HG02610 (cell line): ENCODE measurements at regions not wholly inside any gene's neighbourhood (a gene's known extent, or its start where the extent isn't known, plus 50 kb on each side); places are given as distances from the start of the nearest gene placed in this dataset.
"Not testable (repeated sequence)": the region's sequence is repeated elsewhere in the genome, so short reads cannot be mapped to it uniquely, and the experiment has no call there.

Experiments used
- ATAC-seq: cut with Tn5 transposase; IDR thresholded peaks from one replicate; pipeline ENCODE4 v1.9.1; 2021; ENCODE audit warnings: mild to moderate bottlenecking, moderate library complexity; ENCODE audit not compliant: unreplicated experiment

DNA sequence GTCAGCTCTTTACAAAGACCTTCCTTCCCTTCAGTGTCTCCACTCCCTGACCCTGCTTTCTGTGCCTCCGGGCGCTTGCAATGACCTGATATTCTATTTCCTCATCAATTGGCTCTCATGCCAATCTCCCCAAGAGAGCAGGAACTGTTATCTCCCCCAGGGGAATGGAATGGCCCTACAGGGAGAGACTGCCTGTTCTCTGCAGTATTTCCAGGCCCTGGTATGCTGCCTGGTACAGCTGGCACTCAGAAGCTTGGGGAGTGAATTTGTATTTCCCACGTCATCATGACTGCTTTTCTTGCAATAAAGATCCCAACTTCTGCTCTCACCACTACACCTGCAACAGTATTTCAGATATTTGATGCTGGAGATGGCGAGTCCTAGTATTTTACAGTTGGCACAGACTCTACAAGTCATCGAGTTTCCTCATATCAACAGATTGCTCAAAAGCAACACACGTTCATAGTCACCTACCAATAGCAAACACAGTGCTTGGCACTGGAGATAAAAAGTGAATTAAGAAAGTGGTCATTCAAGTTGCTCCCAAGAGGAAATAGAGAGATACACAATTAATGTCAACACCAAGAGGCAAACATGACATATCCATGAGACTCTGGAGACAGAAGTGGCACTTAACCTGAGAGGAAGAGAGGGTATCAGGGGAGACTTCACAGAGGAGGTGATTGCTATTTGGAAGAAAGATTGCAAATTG is 90.5 kb upstream of the EGFL6 start:
- no peak for ATAC-seq

GRCh38 chrX:13476384-13476783 is 93.0 kb upstream of the EGFL6 start:
- ATAC-seq: no peak

GRCh38 chrX:13474164-13474516 is 95.3 kb upstream of the EGFL6 start:
- ATAC-seq: peak; percentile 39

DNA sequence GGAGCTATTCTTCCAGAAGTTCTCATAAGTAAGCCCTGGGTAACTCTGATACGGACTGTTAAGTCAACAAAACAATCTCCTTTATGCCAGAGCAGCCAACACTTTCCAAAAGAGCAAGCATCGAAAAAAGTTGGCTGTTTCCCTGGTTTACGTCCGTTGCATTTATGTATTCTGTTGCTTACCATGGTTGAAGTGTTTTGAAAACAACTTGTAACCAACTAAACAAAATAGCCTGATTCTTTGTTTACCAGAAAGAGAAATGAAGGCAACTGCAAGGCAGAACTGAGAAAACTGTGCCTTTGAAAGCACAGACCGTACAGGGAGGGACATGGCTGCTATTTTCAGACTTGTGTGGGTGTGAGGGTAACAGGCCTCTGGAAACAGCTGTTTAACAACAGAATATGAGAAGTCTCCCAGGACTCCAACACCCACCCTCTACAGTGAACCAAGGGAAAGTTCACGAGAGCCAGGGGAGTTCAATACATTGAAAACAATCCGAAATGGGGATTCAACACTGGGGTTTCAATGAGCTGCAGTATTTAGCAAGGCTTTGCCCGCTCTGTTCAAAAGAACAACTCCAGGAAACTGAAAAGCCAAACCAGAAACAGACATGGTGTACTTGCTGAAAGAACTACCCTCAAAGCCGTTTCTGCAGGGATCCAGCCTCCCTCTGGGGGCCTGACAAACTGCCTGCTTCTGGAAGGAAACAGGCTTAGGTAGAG is 95.8 kb upstream of the EGFL6 start:
- ATAC-seq: peak; percentile 78

DNA sequence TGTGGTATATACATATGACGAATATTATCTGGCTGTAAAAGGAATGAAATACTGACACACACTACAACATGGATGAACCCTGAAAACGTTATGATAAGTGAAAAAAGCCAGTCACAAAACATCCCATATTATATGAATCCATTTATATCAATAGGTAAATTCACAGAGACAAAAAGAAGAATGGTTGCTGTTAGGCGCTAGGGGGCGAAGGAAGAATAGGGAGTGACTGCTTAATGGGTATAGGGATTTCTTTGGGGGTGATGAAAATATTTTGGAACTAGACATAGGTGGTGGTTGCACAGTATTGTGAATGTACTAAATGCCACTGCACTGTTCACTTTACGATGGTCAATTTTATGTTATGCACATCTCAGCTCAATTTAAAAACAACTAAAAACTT is 96.4 kb upstream of the EGFL6 start:
- ATAC-seq: no peak

- ATAC-seq: no peak
Measured at GRCh38 chrX:13471269-13471668, 98.1 kb upstream of the EGFL6 start.

DNA sequence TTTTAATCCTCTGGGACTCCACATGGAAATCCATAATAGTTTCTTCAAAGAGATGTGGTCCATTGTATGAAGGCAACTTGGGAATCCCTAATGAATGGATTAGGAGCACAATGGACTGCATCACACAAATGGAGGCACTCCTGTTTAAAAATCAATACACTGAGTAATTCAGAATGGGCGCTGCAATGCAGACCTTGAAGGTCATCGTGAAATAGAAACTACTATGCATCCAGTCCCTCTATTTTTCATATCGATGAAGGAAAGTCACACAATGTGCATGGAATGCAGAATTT is 98.8 kb upstream of the EGFL6 start:
- ATAC-seq: no peak

DNA sequence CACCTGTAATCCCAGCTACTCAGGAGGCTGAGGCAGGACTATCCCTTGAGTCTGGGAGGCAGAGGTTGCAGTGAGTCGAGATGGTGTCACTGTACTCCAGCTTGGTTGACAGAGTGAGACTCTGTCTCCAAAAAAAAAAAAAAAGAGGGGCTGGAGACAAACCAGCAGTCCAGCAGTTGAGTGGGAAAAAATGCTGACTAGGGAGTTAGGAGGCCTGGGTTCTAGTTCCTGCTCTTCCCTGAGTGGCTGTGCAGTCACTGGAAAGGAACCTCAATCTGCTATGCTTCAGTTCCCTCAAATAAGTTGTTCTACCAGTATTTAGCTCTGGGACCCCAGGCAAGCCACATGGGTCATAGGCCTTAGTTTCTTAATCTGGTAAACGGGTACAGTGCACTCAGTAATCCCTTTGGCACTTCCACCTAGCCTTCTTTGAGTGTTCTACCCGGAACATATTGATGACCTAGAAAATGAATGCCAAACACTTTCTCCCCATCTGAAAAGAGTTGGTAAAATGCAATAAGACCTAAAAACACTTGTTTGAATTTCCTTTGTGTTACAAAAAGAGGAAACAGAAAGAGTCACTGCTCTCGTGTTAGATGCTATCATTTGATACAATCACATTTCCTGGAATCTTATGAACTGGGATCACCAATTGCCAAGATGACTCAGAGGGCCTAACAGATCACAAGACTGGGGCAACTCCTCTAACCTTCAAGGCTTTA is 99.3 kb upstream of the EGFL6 start:
- no peak for ATAC-seq

GRCh38 chrX:13468096-13468495 is 101.3 kb upstream of the EGFL6 start:
- no peak for ATAC-seq

GRCh38 chrX:13467243-13467642 is 102.2 kb upstream of the EGFL6 start:
- no peak for ATAC-seq

DNA sequence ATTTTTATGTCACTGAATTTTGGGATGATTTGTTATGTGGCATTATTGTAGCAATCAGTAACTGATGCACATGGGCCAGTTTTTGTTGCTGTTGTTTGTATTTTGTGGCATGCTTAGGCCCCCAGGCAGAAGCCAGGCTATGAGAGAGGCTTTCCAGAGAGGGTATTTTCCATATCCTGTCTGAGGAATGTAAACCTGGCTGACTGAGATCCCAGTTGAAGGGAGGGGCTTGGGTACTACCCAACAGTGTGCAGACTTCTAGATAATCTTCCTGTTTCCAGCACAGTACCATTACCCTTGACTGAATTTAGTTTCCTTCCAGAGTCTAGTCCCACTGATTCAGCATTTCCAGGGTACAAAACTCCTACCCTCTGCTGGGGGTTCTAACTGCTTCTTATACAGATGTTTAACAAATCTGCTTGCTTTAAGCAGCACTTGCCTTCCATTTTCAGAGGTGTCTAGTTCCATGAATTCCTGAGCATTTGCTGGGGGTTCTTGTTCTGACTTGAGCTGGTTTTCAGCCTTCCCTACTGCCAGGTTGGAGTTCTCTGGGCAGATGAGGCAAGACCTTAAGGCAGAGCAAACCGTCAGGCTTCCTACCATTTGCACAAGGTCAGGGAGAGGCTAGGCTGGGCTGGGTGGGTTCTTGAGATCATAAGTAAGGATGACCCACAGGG is 104.7 kb upstream of the EGFL6 start:
- no peak for ATAC-seq

DNA sequence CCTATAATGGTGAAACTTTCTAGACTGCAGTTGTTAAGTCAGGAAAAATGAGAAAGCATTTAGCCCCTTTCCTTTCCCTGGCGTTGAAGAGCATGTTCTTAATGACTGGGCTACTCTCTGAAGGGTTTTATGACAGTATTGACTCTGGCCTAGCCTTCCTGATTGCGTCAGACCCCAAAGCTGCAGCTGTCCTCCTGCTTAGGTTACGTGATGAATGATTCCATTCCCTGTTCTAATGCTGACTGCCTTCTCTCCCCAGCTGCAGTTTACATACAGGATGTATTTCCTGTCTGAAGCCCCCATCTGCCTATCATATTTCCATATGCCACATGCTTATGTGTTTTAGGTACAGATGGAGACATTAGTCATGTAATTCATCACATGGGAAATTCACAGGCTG is 105.8 kb upstream of the EGFL6 start:
- ATAC-seq: no peak

DNA sequence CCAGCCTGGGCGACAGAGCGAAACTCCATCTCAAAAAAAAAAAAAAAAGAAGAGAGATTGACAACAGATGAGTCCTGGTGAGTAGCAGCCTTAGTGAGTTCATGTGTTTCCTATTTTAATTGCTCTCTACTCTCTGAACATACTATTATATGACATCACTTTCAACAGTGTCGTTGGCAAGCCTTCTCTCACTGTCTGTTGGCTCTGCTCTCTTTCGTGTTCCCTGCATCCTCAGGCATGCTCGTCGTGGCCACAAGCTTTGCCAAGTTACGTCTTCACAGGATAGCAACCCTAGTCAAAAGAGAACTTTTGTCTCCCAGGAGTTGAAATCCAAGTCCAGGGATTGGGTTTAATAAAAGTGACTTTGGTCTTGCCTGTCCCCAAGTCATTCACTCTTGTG is 117.1 kb upstream of the EGFL6 start:
- no peak for ATAC-seq

- no peak for ATAC-seq
Measured at GRCh38 chrX:13449441-13449840, 120.0 kb upstream of the EGFL6 start.

GRCh38 chrX:13448941-13449340 is 120.5 kb upstream of the EGFL6 start:
- ATAC-seq: no peak

- not testable (repeated sequence) for ATAC-seq
Measured at GRCh38 chrX:13441608-13442007, 121.8 kb upstream of the ATXN3L start.

DNA sequence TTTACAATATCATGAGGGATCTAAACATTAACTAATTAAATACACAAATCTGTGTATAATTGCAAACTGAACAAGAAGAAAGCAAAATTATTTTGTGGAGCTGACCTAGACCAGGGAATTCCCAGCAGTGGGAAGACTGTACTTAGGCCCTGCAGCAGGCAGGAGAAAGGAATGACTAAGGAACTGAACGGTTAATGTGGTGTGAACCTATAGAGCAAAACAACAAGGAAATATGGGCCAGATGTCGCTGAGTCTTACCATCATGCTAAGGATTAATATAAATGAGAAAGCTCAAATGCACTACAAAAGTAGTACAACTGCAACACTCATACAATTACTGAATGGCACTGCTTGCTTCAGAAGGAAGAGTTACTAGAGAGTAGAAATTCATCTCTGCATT is 120.3 kb upstream of the ATXN3L start:
- no peak for ATAC-seq

- ATAC-seq: no peak
Measured at GRCh38 chrX:13433298-13433605, 113.4 kb upstream of the ATXN3L start.

DNA sequence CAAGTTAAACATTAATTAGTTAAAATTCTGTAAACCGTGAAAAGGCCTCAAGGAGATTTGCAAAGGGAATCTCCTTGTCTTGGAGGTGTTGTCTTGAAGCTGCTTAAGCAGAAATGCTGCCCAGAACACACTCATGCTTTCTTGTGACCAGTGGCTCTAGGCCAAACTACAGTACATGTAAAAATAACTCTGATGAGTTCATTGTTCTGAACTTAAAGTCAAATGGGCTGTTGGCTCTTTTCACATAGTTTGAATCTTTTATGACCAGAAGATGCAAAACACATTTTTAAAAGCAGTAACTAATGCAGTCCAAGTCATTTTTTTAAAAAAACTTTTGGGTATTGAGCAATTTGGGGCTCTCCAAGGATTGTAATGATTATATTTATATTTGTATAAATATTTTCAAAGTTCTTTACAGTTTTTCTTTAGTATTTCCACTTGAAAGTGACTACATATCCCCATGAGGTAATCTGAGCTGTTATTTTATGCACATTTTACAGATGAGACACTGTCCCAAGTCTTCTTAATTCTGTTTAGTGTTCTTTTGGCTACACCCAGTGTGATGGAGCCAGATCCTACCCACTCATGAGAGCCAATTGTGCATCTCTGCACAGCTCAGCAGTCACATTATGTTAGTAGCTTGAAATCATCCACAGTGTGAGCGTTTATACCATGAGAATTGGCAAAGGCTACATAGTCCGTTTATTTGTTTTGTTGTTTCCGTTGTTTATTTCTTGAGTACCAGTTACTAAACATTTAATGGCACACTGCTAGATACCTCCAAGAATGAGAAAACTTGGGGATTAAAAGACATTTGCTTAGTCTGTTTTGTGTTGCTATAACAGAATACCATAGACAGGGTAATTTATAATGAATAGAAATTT is 112.8 kb upstream of the ATXN3L start:
- no peak for ATAC-seq

DNA sequence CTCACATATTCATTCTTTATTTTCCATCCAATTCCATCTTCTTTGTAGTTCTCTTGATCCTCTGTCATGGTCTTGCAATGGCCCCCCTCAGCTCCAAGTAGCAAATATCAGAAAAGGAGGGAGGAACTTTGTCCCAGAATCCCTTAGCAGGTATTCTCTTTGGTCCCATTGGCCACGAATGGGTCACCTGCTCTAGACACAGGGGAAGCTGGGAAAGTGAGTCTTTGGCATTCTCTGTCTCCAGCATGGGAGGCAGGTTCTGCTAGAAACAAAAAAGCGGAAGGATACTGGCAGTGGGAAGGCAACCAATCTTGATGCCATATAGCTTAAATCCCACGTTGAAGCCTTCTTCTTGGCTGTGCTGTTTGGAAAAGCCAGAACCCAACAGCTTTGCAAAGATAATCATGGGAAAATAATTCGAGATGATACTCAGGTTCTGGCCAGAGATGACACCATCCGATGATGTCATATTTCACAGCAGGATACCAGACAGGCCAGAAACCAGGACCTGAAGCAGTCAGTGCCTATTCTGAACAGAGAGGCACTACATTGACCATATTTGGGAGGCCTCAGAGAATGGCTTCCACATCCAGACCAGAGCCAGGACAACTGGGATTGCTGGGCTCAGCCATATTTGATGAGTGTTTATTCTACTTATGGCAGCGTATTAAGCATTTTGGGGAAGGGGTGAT is 110.4 kb upstream of the ATXN3L start:
- ATAC-seq: no peak
